Adipose tissue (tissue), 3 donors: ENCODE measurements at regions not wholly inside any gene's neighbourhood (a gene's known extent, or its start where the extent isn't known, plus 50 kb on each side); places are given as distances from the start of the nearest gene placed in this dataset.
"Not testable (repeated sequence)": the region's sequence is repeated elsewhere in the genome, so short reads cannot be mapped to it uniquely, and the experiment has no call there.

Experiments
- H3K27ac ChIP-seq: one replicate; pipeline ENCODE4 v1.5.1; 2013; ENCODE audit warnings: low read depth, low read length
- WGBS, 3 donors: extraction: QIAGEN DNeasy Blood & Tissue Kit; methylation state at CpG; one replicate each; pipeline ENCODE4 v1.1.7; 2013; 5-methylcytosine and 5-hydroxymethylcytosine counted together
- donor health status: healthy with polysubstance abuse.
- donor health status: Bipolar disorder and iron deficiency.
- donor health status: healthy.

GRCh38 chr21:15932726-15933125 lies 202.9 kb downstream of the USP25 start:
- no peak overlapping the region for H3K27ac ChIP-seq
- 48 to 90% (median 83%) methylated on average over 5 of the region's 5 CpGs for WGBS, 3 donors

GRCh38 chr21:15935530-15935929 lies 205.7 kb downstream of the USP25 start:
- H3K27ac ChIP-seq: no peak overlapping the region
- 64 to 84% (median 74%) methylated on average over 1 of the region's 1 CpG for WGBS, 3 donors

- no peak overlapping the region for H3K27ac ChIP-seq
- WGBS, 3 donors: 83 to 92% (median 84%) methylated on average over 4 of the region's 4 CpGs
Observed at GRCh38 chr21:15943009-15943666, 213.4 kb downstream of the USP25 start.

GRCh38 chr21:15947677-15948076 lies 217.9 kb downstream of the USP25 start:
- WGBS, 3 donors: 25 to 40% (median 34%) methylated on average over 6 of the region's 6 CpGs
- H3K27ac ChIP-seq: no peak overlapping the region

GRCh38 chr21:15953551-15954116 lies 223.9 kb downstream of the USP25 start:
- WGBS, 3 donors: 89 to 97% (median 94%) methylated on average over 2 of the region's 2 CpGs

GRCh38 chr21:15964236-15964855 lies 234.6 kb downstream of the USP25 start:
- H3K27ac ChIP-seq: no peak overlapping the region
- WGBS, 3 donors: 57 to 81% (median 69%) methylated on average over 5 of the region's 5 CpGs

More at GRCh38 chr21:15953551-15954116, 223.9 kb downstream of the USP25 start:
- no peak overlapping the region for H3K27ac ChIP-seq

- H3K27ac ChIP-seq: no peak overlapping the region
- 80 to 87% (median 87%) methylated on average over 2 of the region's 2 CpGs for whole genome bisulfite sequencing, 3 donors
Observed at GRCh38 chr21:15966231-15966630, 236.4 kb downstream of the USP25 start.

- no peak overlapping the region for H3K27ac ChIP-seq
- 59 to 94% (median 80%) methylated on average over 1 of the region's 1 CpG for WGBS, 3 donors
Observed at GRCh38 chr21:15966651-15967050, 236.9 kb downstream of the USP25 start.

GRCh38 chr21:15967661-15968060 lies 237.9 kb downstream of the USP25 start:
- 92 to 96% (median 92%) methylated on average over 5 of the region's 5 CpGs for WGBS, 3 donors
- no peak overlapping the region for H3K27ac ChIP-seq

GRCh38 chr21:15968776-15969310 lies 239.1 kb downstream of the USP25 start:
- no peak overlapping the region for H3K27ac ChIP-seq
- 61 to 76% (median 68%) methylated on average over 1 of the region's 1 CpG for WGBS, 3 donors

- 38 to 80% (median 73%) methylated on average over 1 of the region's 1 CpG for WGBS, 3 donors
- H3K27ac ChIP-seq: no peak overlapping the region
Observed at GRCh38 chr21:15976807-15977206, 247.0 kb downstream of the USP25 start.

- no peak overlapping the region for H3K27ac ChIP-seq
- 27 to 55% (median 48%) methylated on average over 3 of the region's 3 CpGs for WGBS, 3 donors
Observed at GRCh38 chr21:15978215-15978738, 248.5 kb downstream of the USP25 start.

- 94 to 99% (median 97%) methylated on average over 6 of the region's 6 CpGs for WGBS, 3 donors
Observed at GRCh38 chr21:15979493-15979892, 249.7 kb downstream of the USP25 start.

GRCh38 chr21:15986277-15986676 lies 256.5 kb downstream of the USP25 start:
- no peak overlapping the region for H3K27ac ChIP-seq
- WGBS, 3 donors: 0 to 28% (median 17%) methylated on average over 1 of the region's 1 CpG

More at GRCh38 chr21:15979493-15979892, 249.7 kb downstream of the USP25 start:
- H3K27ac ChIP-seq: not testable (repeated sequence)

- no peak overlapping the region for H3K27ac ChIP-seq
- 26 to 69% (median 66%) methylated on average over 1 of the region's 1 CpG for WGBS, 3 donors
Observed at GRCh38 chr21:15992171-15992570, 262.4 kb downstream of the USP25 start.

- WGBS, 3 donors: 80 to 97% (median 96%) methylated on average over 2 of the region's 2 CpGs
- H3K27ac ChIP-seq: no peak overlapping the region
Observed at GRCh38 chr21:15993951-15994350, 264.2 kb downstream of the USP25 start.

- no peak overlapping the region for H3K27ac ChIP-seq
- 86 to 94% (median 92%) methylated on average over 4 of the region's 4 CpGs for WGBS, 3 donors
Observed at GRCh38 chr21:15999741-16000140, 270.0 kb downstream of the USP25 start.

- no peak overlapping the region for H3K27ac ChIP-seq
Observed at GRCh38 chr21:16002874-16003466, 273.2 kb downstream of the USP25 start.

- whole genome bisulfite sequencing, 3 donors: 52 to 63% (median 55%) methylated on average over 5 of the region's 5 CpGs
Observed at GRCh38 chr21:16004086-16004485, 274.3 kb downstream of the USP25 start.

More at GRCh38 chr21:16004086-16004485, 274.3 kb downstream of the USP25 start:
- H3K27ac ChIP-seq: no peak overlapping the region
